K562 (cell line): ENCODE measurements at regions not wholly inside any gene's neighbourhood (a gene's known extent, or its start where the extent isn't known, plus 50 kb on each side); places are given as distances from the start of the nearest gene placed in this dataset.

Experiments
- ATAC-seq: fragments of 200-7000 bp; cut with Tn5 transposase; 3 replicates; pipeline ENCODE4 v1.9.1; 2020; ENCODE audit warnings: moderate library complexity
- BruUV-seq: library from RNA; stranded (reverse); fragments of 400-500 nt; replicated peaks from 2 replicates; lab custom pipeline; 2021; lab: Mats Ljungman, UMichigan
- CTCF ChIA-PET: fragments of 300-600 bp; formaldehyde crosslinking; extraction: SDS; loops from one replicate; lab custom pipeline; 2021; ENCODE audit warnings: low intra/inter-chr PET ratio; lab: Yijun Ruan, JAX
- POLR2A ChIA-PET: fragments of 300-600, 350-650 bp; sonication (Branson Sonifier 250); formaldehyde crosslinking; extraction: SDS; loops from one replicate; lab custom pipeline; 2021; ENCODE audit warnings: antibody characterized with exemption, inconsistent platforms; lab: Yijun Ruan, JAX
- DNase-seq, 4 experiments: peaks; one replicate each; pipeline versions ENCODE4 v3.0.0 to v3.0.0-alpha.2; 2011 to 2018; ENCODE audit warnings: low spot score in 3 of 4, mixed read lengths in 3 of 4; ENCODE audit errors: extremely low read depth in 1 of 4
- FAIRE-seq: peaks from 2 replicates; lab custom pipeline; 2011; peaks lifted over from hg19 to GRCh38; lab: Jason Lieb, UNC
- H2AFZ ChIP-seq: 2 replicates; pipeline ENCODE4 v1.6.0; 2011; ENCODE audit warnings: low read depth, low read length, control low read depth, inconsistent platforms
- H3K27ac ChIP-seq: fragments of 200-600 bp; 3 replicates; pipeline ENCODE4 v1.8.0; 2011; ENCODE audit warnings: low read depth, mild to moderate bottlenecking, control low read depth, inconsistent platforms, low read length, moderate library complexity, mixed read lengths; ENCODE audit errors: extremely low read depth
- H3K27me3 ChIP-seq, 2 experiments: fragments of 300-600 bp in 1 of 2; 2 replicates in 1 of 2; 3 replicates in 1 of 2; pipeline versions ENCODE4 v1.6.0 to v1.8.0; 2011; ENCODE audit warnings: inconsistent platforms in 2 of 2, low read length in 2 of 2, mild to moderate bottlenecking in 1 of 2, mixed read lengths in 1 of 2, moderate library complexity in 1 of 2; ENCODE audit not compliant: control insufficient read depth in 2 of 2, insufficient read depth in 2 of 2
- H3K36me3 ChIP-seq: fragments of 300-600 bp; 3 replicates; pipeline ENCODE4 v1.8.0; 2011; ENCODE audit warnings: mild to moderate bottlenecking, low read length, inconsistent platforms; ENCODE audit not compliant: control insufficient read depth, insufficient read depth
- H3K4me1 ChIP-seq, 2 experiments: fragments of 200-600 bp in 1 of 2; replicated peaks in 1 of 2; 2 replicates in 1 of 2; 3 replicates in 1 of 2; pipeline versions ENCODE4 v1.5.1 to v1.8.0; 2011; ENCODE audit warnings: inconsistent platforms in 2 of 2, low read length in 2 of 2, mild to moderate bottlenecking in 1 of 2, mixed read lengths in 1 of 2, moderate library complexity in 1 of 2; ENCODE audit not compliant: control insufficient read depth in 2 of 2, insufficient read depth in 2 of 2
- H3K4me2 ChIP-seq: 2 replicates; pipeline ENCODE4 v1.6.1; 2011; ENCODE audit warnings: low read length, control low read depth, inconsistent platforms, mixed read lengths; ENCODE audit not compliant: insufficient read depth
- H3K4me3 ChIP-seq: fragments of 200-600 bp; sonication (generic), shearing (Covaris generic); 2 replicates; pipeline ENCODE4 v1.5.1; 2016; ENCODE audit warnings: control low read depth, inconsistent platforms
- H3K79me2 ChIP-seq: fragments of 200-600 bp; 3 replicates; pipeline ENCODE4 v1.8.0; 2011; ENCODE audit warnings: low read length, inconsistent platforms; ENCODE audit not compliant: control insufficient read depth, insufficient read depth
- H3K9ac ChIP-seq, 2 experiments: 2 replicates each; pipeline versions ENCODE4 v1.6.0 to v1.6.1; 2011; ENCODE audit warnings: low read depth in 2 of 2, low read length in 2 of 2, control low read depth in 1 of 2, inconsistent platforms in 1 of 2, mild to moderate bottlenecking in 1 of 2, mixed read lengths in 1 of 2; ENCODE audit not compliant: insufficient read depth in 1 of 2
- H3K9me1 ChIP-seq: one replicate; pipeline ENCODE4 v1.6.0; 2011; ENCODE audit warnings: inconsistent platforms, mild to moderate bottlenecking, low read length, moderate library complexity; ENCODE audit not compliant: control insufficient read depth, insufficient read depth
- H3K9me3 ChIP-seq: replicated peaks from 2 replicates; pipeline ENCODE4 v1.5.1; 2011; ENCODE audit warnings: low read depth, low read length, inconsistent platforms; ENCODE audit not compliant: control insufficient read depth, insufficient read depth
- H4K20me1 ChIP-seq: replicated peaks from 2 replicates; pipeline ENCODE4 v1.6.1; 2011; ENCODE audit warnings: low read length, inconsistent platforms, mixed read lengths; ENCODE audit not compliant: control insufficient read depth, insufficient read depth
- BMI1 ChIP-seq: fragments of 150-350 bp; IDR thresholded peaks from 2 replicates; pipeline ENCODE4 v1.6.1; 2014; ENCODE audit warnings: low read length
- BRD4 ChIP-seq: fragments of 200-600 bp; sonication (generic); IDR thresholded peaks from 2 replicates; pipeline ENCODE4 v1.6.1; 2017; ENCODE audit warnings: inconsistent platforms
- CBX5 ChIP-seq: IDR thresholded peaks from 2 replicates; pipeline ENCODE4 v1.6.1; 2014; ENCODE audit warnings: low read depth, borderline replicate concordance
- CHD4 ChIP-seq: fragments of 200-600 bp; sonication (generic); IDR thresholded peaks from 3 replicates; pipeline ENCODE4 v1.6.1; 2012; ENCODE audit warnings: low read depth, mild to moderate bottlenecking, mixed read lengths, low read length, inconsistent platforms; ENCODE audit not compliant: insufficient read depth, insufficient replicate concordance, poor library complexity, severe bottlenecking
- DNMT1 ChIP-seq: fragments of 450-650 bp; IDR thresholded peaks from 2 replicates; pipeline ENCODE4 v1.6.1; 2016; ENCODE audit warnings: antibody characterized with exemption, mild to moderate bottlenecking
- KDM2B ChIP-seq: fragments of 250-450 bp; sonication (Bioruptor Pico); IDR thresholded peaks from 2 replicates; pipeline ENCODE4 v1.8.0; 2021; ENCODE audit warnings: mild to moderate bottlenecking, moderate library complexity
- LEF1 ChIP-seq: fragments of 450-650 bp; IDR thresholded peaks from 2 replicates; pipeline ENCODE4 v1.6.1; 2016; ENCODE audit warnings: mild to moderate bottlenecking
- MAZ ChIP-seq, 2 experiments: fragments of 450-650 bp in 1 of 2; sonication (generic) in 1 of 2; formaldehyde crosslinking; IDR thresholded peaks in 1 of 2; conservative IDR thresholded peaks in 1 of 2; 2 replicates each; pipeline versions ENCODE4 v1.4.0 to v1.5.0; 2020; ENCODE audit warnings: mild to moderate bottlenecking in 1 of 2, missing genetic modification reagents in 1 of 2
- PHF20 ChIP-seq: fragments of 450-650 bp; IDR thresholded peaks from 2 replicates; pipeline ENCODE4 v1.6.1; 2018; ENCODE audit not compliant: partially characterized antibody
- POLR2G ChIP-seq: fragments of 200-400 bp; formaldehyde crosslinking; IDR thresholded peaks from 2 replicates; pipeline ENCODE4 v1.6.1; 2017; ENCODE audit warnings: low read depth, mild to moderate bottlenecking, antibody characterized with exemption, low read length, moderate library complexity
- POU5F1 ChIP-seq: fragments of 150-350 bp; IDR thresholded peaks from 2 replicates; pipeline ENCODE4 v1.6.1; 2014; ENCODE audit warnings: borderline replicate concordance, low read length, low read depth, mild to moderate bottlenecking; ENCODE audit not compliant: partially characterized antibody
- PURB ChIP-seq: sonication (generic); formaldehyde crosslinking; IDR thresholded peaks from 2 replicates; pipeline ENCODE4 v1.9.0; 2021; ENCODE audit warnings: low read depth, mild to moderate bottlenecking, missing genetic modification reagents
- RCOR1 ChIP-seq, 2 experiments: IDR thresholded peaks; 2 replicates each; pipeline ENCODE4 v1.6.1; 2012; ENCODE audit warnings: low read depth in 2 of 2, low read length in 2 of 2, borderline replicate concordance in 1 of 2, improper control_type of control experiment in 1 of 2
- RNF2 ChIP-seq: sonication (generic); IDR thresholded peaks from 2 replicates; pipeline ENCODE4 v1.6.1; 2016
- THAP7 ChIP-seq: fragments of 250-450 bp; sonication (Bioruptor Pico); IDR thresholded peaks from 2 replicates; pipeline ENCODE4 v1.5.0; 2021
- WGBS: fragments of 100-300 bp; shearing (Covaris generic); methylation state at CpG from one replicate; pipeline ENCODE4 v1.1.6; 2016; ENCODE audit warnings: low coverage, mixed read lengths; ENCODE audit not compliant: insufficient coverage; ENCODE audit errors: missing lambda C conversion rate; 5-methylcytosine and 5-hydroxymethylcytosine counted together
- in situ Hi-C: fragments of 300-500 bp; cut with MboI; formaldehyde crosslinking; loops from 4 replicates; pipeline ENCODE4 v1.15.0; 2018; ENCODE audit warnings: inconsistent platforms, mixed read lengths
- intact Hi-C: fragments of 100-400 bp; cut with micrococcal nuclease; formaldehyde crosslinking; loops from 2 replicates; pipeline ENCODE4 v1.14.2; 2022

GRCh38 chr5:174347183-174347582, 301.7 kb downstream of the NSG2 start:
- H4K20me1 ChIP-seq, result no peaks in the 10 kb centered on the region
- no peaks in the 10 kb centered on the region for H3K36me3 ChIP-seq
- ATAC-seq (no peak), FAIRE-seq (no peak), DNase-seq (no peak)
- ChIA-PET CTCF (no interaction called here), POLR2A (no interaction called here)
- intact Hi-C loops, result no loop called here
- H3K9ac ChIP-seq, result no peak overlapping the region
- WGBS, result 0% methylated on average over 1 of the region's 1 CpG
- no peak overlapping the region for H3K27ac ChIP-seq
- TF ChIP-seq POLR2G (no peak), DNMT1 (no peak), MAZ (CRISPR knock-in tag; conservative IDR thresholded peaks at IDR 0.05 in 1 of 2, IDR thresholded peaks at IDR 0.05 in 1 of 2) (no peak), POU5F1 (no peak), BMI1 (no peak), KDM2B (CRISPR knock-in tag) (no peak), BRD4 (no peak), LEF1 (no peak), CHD4 (no peak), RCOR1 (IDR thresholded peaks at IDR 0.05; ENCODE audit: borderline replicate concordance in 1 of 2, low read depth in 2 of 2, low read length in 2 of 2) (no peak), PURB (CRISPR knock-in tag) (no peak), PHF20 (no peak), THAP7 (CRISPR knock-in tag) (no peak), CBX5 (no peak), RNF2 (no peak)
- no peak overlapping the region for H3K4me3 ChIP-seq
- H3K27me3 ChIP-seq, result peaks cover 7 to 23% of the 10 kb centered on the region in 2 experiments; a peak in 3 of 5 replicates
- no peaks in the 10 kb centered on the region for H3K79me2 ChIP-seq
- no peaks in the 10 kb centered on the region for H3K9me3 ChIP-seq
- in situ Hi-C loops, result no loop called here
- no peak overlapping the region for H3K4me2 ChIP-seq
- H3K4me1 ChIP-seq, result no peaks in the 10 kb centered on the region
- BruUV-seq, result no TSS peak
- no peaks in the 10 kb centered on the region for H3K9me1 ChIP-seq
- no peak overlapping the region for H2AFZ ChIP-seq
